UCSD-AML1 (cell line): ENCODE measurements at regions not wholly inside any gene's neighbourhood (a gene's known extent, or its start where the extent isn't known, plus 50 kb on each side); places are given as distances from the start of the nearest gene placed in this dataset.
"Not testable (repeated sequence)": the region's sequence is repeated elsewhere in the genome, so short reads cannot be mapped to it uniquely, and the experiment has no call there.

Experiments
- DNase-seq: peaks from one replicate; lab custom pipeline; 2025; ENCODE audit not compliant: unreplicated experiment; lab: John Stamatoyannopoulos, UW

- no peak for DNase-seq
Observed at GRCh38 chr7:9498303-9498702, 1064.9 kb downstream of the NXPH1 start.

- no peak for DNase-seq
Observed at GRCh38 chr7:9502269-9502668, 1068.9 kb downstream of the NXPH1 start.

GRCh38 chr7:9504678-9505077 lies 1071.3 kb downstream of the NXPH1 start:
- DNase-seq: no peak

DNA sequence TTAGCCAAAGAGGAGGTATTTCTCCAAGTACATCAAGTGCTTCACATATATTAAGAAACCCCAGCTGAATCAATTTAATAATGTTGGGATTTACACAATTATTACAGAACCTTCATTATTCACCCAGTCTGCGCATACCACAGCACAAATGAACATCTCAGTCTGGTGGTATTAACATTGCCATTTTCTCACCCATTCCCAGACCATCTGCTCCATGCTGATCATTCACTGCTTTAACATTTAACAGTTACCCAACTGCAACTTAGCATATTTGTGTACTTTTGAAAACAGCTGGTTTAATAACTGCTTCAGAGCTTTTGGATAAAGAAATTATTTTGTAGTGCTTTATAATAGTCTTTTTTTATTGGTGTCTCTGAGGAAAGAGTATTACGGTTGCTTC lies 1072.1 kb downstream of the NXPH1 start:
- DNase-seq: no peak

GRCh38 chr7:9507290-9507689 lies 1073.9 kb downstream of the NXPH1 start:
- no peak for DNase-seq

GRCh38 chr7:9516662-9517061 lies 1083.3 kb downstream of the NXPH1 start:
- no peak for DNase-seq

GRCh38 chr7:9523579-9523978 lies 1090.2 kb downstream of the NXPH1 start:
- no peak for DNase-seq

GRCh38 chr7:9552431-9552830 lies 1119.0 kb downstream of the NXPH1 start:
- not testable (repeated sequence) for DNase-seq

DNA sequence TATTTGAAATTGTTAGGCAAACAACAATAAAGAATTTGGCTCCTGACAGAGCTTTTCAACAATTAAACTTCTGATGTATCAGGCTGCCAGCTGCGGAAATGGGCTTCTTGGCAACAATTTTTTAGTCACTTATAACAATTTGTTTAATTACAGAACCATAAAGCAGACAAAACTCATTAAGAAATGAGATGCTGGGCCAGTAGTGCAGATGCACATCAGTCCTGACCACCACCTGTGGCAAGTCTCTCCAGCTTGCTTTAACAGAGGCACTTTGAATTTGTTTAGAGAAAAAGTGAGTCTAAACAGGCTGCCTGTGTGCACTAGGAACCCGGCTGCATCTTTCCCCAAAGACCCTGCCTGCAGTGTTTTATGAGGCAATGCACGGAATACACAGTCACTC lies 1124.4 kb downstream of the NXPH1 start:
- DNase-seq: no peak

DNA sequence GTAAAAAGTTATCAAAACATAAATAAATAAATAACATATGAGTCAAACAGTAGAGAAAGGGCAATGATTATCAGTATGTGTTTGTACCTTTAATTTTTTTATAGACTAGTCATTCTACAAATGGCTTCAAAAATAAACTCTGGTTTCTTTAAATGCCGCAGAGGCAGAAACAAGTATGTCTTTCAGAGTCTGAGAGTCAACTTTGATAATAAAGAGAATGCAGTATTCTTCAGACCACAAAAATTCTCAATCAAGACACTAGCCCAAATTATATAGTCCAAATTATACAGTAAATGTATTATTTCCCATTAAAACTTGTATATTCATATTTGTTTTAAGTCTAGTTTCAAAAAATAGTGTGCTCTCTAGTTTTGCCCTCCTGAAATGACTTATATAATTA lies 1142.3 kb downstream of the NXPH1 start:
- DNase-seq: no peak

- no peak for DNase-seq
Observed at GRCh38 chr7:9582824-9583223, 1149.4 kb downstream of the NXPH1 start.

GRCh38 chr7:9598411-9598810 lies 1165.0 kb downstream of the NXPH1 start:
- DNase-seq: no peak

GRCh38 chr7:9600974-9601373 lies 1167.6 kb downstream of the NXPH1 start:
- no peak for DNase-seq

DNA sequence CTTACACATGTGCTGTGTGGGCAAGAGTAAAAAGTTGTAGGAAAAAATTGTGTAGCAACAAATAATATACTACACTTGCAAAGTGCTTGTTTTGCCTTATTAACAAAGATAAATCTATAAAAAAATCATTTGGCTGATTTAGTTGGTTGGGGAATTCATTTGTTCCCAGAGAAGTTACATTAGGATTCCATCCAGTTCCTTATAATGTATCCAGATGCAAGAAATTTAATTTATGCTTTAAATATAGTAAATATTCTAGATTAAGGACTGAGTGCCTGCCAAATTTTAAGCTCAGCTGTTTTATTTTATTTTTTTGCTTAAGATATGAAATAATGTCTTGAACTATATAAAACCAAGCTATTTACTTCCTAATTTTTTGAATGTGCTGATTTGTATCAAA lies 1169.9 kb downstream of the NXPH1 start:
- DNase-seq: no peak

DNA sequence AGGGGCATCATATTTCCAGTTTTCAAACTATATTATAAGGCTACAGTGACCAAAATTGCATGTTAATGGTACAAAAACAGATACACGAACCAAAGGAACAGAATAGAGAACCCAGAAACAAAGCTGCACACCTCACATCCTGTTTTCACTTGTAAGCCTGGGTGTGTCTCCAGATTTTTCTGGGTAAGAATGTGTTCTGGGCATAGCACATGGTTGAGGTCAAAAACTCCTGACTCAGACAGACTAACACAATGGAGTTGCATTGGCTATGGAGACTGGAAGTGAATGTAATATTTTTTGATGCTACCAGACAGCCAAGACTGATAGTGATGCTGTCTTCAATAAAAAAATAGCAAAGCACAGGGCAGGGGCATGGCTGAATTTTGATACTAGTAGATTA lies 1175.2 kb downstream of the NXPH1 start:
- no peak for DNase-seq

DNA sequence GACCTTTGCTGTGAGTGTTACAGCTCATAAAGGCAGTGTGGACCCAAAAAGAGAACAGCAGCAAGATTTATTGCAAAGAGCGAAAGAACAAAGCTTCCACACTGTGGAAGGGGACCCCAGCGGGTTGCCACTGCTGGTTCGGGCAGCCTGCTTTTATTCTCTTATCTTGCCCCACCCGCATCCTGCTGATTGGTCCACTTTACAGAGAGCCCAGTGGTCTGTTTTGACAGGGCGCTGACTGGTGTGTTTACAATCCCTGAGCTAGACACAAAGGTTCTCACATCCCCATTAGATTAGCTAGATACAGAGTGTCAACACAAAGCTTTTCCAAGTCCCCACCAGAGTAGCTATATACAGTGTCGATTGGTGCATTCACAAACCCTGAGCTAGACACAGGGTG lies 1187.5 kb downstream of the NXPH1 start:
- not testable (repeated sequence) for DNase-seq

- DNase-seq: not testable (repeated sequence)
Observed at GRCh38 chr7:9621306-9621902, 1188.0 kb downstream of the NXPH1 start.

GRCh38 chr7:9621927-9622326 lies 1188.5 kb downstream of the NXPH1 start:
- no peak for DNase-seq

DNA sequence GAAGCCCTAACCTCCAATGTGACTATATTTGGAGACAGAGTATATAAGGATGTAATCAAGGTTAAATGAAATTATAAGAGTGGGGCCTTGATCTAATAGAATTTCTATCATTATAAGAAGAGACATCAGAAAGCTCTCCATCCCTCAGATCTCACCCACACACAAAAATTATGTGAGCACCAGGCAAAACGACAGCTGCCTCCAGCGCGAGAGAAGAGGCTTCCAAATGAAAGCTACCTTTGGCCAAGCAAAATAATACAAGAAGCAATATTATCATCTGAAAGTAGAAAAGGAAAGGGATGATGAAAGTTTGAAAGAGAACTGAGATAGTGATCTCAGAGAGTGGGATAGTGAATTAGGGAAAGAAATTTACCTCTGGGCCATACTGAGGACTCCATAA lies 1192.5 kb downstream of the NXPH1 start:
- no peak for DNase-seq

DNA sequence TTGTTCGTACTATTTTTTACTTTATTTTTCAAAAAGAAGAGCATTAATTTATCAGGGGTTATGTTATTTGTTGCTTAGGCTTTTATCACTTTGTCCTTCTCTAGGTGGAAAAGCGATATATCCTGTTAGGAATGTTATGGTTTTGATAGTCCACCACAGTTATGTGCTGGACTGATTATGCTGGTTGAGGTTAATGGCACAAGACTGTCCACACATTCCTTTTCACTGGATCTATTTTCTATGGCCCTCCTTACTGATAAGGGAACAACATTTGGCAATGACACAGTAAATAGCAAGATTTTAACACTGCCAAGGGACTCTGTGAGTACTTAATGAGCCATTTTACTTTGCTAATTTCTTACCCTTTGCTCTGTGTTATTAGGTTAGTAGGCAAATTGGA lies 1212.3 kb downstream of the NXPH1 start:
- no peak for DNase-seq

DNA sequence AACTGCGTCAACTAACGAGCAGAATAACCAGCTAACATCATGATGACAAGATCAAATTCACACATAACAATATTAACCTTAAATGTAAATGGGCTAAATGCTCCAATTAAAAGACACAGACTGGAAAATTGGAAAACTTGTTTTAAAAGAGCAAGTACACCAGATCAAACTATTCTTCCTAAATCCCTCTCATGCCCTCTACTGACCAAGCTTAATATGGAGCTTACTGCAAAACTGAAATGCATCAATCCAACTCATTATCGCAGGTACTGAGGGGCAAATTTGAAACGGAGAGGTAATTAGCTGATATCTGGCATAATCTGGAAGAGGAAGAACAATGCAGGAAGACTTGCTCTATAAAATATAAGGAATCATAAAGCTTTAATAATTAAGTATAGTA lies 1223.8 kb downstream of the NXPH1 start:
- DNase-seq: no peak

DNA sequence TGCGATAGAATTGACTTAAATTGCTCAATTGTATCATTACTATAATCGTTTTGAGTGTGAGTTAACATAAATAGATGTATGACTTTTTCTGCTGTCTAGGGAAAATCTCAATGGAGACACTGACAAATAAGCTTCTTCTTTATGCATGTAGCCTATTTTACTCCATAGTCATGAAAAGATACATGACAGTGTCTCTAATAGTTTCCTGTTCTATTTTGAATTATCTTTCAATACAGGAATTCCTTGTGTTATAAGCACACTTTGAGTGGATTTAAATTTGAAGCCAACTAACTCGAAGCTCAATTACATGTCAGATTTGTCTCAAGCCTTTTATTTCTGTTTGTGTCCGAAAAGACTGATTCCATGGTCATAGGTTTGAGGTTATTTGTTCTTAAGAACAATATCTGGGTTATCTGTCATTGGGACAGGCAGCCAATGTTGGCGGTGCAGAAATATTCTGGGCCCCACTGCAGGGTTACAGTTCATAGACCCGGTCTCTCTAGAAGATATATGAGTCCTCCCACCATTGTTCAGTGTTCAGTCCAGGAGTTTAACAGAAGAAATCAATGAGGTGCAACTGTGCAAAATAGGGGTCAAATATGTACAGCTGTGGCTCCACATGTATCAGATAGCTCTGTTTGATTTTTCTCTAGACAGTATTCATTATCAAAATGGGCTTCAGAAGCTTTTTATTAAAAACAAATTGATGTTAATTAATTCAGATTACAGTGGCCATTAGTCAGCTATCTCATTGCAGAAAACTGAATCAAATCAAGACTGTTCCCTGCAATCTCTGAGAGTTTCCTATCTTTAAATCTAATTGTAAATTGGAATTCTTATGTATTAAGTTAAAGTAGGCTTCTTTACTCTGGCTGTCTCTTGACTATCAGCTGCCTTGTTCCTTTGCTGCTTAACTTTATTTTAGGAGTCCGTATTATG lies 1238.8 kb downstream of the NXPH1 start:
- no peak for DNase-seq

DNA sequence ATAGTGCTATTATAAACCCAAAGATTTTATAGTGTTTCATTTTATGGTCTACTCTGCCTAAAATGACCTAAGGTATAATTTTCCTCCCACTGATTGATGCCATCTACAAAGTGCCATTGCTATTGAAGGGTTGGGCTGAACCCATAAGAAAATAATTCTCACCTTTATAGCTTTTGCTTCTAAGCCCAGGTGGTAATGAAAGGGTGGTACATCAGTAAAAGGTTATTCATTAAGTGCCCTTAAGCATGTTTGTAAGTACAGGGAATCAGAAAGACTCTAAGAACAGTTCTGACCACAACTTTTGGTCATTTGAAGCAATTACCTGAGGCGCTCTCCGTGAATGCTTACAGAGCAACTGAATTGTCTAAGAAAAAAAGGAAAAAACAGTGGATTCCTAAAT lies 1247.3 kb downstream of the NXPH1 start:
- no peak for DNase-seq
